ENCODE measurements at regions not wholly inside any gene's neighbourhood (a gene's known extent, or its start where the extent isn't known, plus 50 kb on each side); places are given as distances from the start of the nearest gene placed in this dataset.

DNA sequence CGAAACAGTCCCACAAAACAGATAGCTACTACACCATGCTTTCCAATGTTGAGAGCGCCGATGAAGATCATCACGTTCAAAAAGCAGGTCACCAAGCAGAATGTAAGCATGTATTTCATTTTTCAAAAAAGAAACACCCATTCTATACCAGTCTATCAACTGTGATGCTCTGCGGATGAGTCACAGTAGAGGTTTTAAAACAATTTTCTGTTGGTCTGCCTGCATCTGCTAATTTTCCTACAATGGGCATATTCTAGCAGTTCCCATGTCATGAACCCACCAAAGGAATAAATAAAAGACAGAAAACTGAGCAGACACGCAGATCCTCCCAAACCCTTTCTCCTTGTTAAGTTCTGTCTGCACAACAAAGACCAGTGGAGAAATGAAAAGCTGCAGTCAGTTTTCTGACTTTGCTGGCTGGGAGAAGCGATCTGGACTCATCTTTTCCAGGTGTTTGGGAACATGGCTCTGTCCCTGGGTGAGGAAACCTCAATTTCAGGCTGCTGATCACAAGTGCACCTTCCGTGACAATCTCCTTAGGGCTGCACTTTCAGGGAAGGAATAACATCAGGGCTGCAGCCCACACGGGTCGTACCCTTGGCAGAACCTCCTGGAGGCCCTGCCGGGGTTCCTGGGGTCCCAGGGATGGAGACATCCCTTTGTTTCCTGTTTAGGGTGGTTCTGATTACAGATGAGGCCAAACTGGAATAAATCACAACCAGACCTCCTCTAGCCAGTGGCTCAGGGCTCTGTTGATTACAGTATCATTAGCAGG is 200.1 kb downstream of the BMP7 start:
- no peak for DNase-seq

DNA sequence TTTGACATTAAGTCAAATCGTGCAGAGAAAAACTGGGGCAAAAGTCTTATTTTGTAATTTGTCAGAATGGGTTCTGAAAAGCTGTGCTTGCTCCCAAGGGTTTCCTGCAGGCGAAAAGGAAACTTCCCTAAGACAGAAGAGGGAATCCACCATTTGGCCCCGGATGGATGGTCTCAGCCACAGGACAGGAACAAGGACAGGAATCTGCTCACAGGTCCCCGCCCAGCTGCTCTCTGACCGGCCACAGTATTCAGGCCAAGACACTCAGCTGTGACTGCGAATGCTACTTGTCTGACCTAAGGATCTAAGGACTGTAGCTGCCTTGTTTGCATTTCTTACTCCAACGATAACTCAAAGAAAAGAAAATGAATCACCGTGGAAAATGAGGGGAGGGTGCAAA is 197.0 kb downstream of the BMP7 start:
- no peak for DNase-seq

DNA sequence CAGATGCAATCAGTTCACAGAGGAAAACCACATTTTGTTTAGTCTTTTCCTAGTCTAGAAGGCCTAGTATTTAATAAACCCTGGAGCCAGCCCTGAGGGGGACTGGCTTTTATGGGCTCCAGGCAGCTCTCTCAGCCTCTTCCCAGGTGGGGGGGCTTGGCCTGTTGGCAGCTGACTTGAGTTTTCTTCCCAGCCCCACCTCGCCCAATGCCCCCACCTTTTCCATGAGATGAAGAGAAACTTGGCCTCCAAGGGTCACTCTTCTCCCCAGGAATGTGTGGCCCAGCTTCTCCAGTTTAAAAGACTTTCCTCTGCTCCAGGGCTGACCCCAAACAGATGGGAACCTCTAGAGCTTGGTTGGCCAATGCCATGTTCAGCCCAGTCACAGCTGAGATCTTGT is 196.1 kb downstream of the BMP7 start:
- DNase-seq, result no peak

DNA sequence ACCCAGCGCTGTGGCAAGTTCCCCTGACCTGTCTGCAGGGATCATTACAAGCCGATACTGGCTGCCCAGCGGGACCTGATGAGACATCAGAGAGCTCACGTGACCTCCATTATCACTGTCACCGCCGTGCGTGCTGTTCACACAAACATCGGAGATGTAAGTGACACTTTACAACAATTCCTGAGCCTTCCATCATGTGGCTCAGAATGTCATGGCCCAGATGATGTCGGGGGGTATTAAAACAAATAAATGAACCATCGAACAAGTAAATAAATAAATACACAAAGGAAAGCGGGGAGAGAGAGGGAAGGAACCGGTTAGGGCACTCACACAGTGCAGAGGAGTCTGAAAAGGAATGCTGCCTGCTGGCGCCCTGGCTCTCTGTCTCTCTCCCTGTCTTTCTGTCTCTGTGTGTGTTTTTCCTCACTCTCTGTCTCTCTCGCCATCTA is 195.1 kb downstream of the BMP7 start:
- DNase-seq, result no peak

DNA sequence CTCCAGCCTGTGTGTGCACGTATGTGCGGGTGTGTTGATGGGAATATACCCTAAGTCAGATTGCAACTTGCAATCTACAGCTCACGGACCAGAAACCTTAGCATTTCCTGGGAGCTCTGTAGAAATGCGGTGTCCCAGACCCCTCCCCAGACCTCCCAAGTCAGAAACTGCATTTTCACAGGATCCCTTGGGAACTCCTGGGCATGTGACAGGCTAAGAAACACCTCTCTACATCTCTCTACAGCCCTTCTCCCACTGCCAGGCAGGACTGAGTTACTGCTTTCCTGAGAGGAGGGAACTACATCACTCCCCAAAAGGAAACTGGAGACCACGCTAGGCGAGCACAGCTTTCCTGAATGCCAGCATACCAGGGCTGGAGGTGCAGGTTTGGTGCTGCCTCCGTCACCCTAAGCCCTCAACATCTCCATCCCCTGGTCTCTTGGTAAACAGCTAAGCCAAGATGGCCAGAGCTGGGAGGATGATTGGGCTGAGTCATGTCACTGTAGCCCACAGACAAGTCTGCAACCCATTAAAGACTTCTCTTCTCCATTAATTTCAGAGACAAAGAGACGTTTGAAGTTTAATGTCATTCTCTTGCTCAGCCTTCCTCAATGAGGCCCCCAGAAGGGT is 194.4 kb downstream of the BMP7 start:
- no peak for DNase-seq

DNA sequence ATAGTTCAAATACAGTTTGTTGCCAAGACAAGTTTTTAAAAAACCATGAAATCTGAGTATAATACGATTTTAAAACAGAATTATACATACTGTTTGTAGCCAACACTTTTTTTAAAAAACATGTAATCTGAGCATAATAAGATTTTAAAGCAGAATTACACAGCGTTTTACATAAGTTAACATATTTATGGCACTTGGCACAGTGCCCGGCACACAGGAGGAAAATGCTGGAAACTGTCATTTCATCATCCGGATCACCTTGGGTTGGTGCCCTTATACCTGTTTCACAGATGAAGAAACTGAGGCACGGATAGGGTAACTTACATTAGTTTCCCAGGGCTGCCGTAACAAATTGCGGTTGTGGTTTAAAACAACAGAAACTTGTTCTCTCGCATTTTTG is 193.0 kb downstream of the BMP7 start:
- no peak for DNase-seq

DNA sequence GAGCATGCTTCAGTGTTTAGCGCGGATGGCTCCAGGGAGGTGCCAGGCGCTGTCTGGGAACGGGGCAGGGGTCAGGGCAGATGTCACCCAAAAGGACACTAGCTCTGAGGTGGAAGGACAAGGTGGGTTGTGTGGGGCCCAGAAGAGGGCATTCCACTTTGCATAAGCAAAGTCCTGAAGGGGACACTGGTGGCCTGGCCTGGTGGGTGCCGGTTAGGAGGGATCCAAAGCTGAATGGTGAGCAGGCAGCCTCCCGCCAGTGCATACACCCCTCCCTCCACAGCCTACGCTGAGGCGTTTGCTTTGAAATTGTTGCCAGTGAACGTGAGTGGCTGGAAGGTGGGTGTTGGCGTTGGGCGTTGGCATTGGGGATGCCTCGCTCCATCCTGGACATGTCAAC is 192.1 kb downstream of the BMP7 start:
- no peak for DNase-seq

DNA sequence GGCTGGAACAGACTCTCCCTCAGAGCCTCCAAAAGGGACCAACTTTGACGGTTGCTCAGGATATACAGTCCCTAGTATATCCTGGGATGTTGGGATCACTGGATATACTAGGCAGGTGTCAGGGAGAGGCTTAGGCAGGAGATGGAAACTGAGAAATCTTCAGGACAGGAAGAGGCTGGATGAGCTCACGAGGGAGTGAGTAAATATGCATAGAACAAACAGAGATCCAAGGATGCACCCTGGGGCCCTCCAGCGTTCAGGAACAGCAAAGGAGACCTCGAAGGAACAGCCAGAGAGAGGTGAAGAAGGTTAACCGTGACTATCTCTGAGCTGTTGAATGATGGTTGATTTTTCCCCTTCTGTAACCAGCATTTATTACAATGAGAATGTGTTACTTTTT is 191.3 kb downstream of the BMP7 start:
- DNase-seq, result no peak

DNA sequence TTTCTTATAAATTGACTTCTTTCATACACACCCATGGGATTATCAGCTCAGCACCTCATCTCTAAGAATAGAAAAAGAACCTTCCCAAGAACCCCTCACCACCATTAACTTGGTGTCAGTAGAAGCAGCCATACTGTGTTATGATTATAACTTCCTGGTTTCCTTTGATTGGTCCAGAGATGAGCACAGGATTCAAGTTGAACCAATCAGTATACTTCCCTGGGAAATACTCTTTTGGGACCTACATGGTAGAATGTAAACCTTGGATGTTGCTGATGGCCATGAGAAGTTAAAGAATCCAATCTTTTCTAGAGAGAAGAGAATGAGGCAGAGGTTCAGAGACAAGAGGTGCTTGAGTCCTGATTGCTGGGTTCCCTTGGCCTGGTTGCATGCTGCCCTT is 190.8 kb downstream of the BMP7 start:
- no peak for DNase-seq

DNA sequence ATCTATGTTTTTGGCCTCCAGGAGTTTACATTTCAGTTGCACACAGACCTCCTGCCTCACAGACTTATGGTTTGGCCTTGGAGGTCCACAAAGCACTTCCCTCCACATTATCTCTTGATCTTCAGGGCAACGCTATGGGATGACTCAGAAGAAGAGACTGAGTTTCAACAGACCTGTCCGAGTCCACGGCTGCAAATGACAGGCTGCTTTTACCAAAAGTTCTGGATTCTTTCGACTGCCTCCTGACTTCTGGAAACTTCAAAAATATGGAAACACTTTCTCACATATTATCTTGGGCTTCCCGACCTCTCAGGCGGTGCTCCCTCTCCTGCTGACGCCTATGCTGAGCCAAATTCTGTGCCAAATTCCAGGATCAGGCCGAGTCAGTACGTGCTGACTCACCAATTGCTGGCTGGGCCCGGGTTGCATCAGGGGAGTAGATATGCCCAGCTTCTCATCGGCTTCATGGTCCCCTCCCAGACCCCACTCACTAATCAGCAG is 190.2 kb downstream of the BMP7 start:
- no peak for DNase-seq

DNA sequence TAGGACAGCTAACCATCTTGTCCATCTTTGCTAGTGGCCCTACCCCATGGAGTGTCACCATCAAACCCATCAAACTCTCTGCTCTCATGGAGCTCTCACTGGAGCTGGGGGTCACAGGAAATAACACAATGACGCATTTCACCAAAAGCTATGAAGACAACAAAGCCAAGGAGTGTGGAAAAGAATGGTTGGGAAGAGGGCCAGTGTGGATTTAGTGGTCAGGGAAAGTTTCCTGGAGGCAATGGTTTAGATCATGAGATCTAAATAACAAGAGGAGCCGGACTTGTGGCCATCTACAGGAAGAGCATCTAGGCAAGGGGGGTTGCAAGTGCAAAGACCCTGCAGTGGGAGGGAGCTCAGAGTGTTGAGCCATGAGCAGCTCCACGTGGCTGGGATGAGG is 189.5 kb downstream of the BMP7 start:
- DNase-seq, result no peak

DNA sequence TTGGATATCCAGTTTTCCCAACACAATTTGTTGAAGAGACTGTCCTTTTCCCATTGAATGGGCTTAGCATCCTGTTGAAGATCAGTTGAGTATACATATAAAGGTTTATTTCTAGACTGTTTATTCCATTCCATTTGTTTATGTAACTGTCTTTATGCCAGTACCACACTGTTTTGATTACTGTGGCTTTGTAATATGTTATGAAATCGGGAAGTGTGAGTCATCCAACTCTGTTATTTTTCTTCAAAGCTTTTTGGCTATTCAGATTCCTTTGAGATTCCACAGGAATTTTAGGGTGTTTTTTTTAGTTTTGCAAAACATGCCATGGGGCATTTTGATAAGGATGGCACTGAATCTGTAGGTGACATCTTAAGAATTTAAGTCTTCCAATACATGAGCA is 188.3 kb downstream of the BMP7 start:
- DNase-seq, result no peak

DNA sequence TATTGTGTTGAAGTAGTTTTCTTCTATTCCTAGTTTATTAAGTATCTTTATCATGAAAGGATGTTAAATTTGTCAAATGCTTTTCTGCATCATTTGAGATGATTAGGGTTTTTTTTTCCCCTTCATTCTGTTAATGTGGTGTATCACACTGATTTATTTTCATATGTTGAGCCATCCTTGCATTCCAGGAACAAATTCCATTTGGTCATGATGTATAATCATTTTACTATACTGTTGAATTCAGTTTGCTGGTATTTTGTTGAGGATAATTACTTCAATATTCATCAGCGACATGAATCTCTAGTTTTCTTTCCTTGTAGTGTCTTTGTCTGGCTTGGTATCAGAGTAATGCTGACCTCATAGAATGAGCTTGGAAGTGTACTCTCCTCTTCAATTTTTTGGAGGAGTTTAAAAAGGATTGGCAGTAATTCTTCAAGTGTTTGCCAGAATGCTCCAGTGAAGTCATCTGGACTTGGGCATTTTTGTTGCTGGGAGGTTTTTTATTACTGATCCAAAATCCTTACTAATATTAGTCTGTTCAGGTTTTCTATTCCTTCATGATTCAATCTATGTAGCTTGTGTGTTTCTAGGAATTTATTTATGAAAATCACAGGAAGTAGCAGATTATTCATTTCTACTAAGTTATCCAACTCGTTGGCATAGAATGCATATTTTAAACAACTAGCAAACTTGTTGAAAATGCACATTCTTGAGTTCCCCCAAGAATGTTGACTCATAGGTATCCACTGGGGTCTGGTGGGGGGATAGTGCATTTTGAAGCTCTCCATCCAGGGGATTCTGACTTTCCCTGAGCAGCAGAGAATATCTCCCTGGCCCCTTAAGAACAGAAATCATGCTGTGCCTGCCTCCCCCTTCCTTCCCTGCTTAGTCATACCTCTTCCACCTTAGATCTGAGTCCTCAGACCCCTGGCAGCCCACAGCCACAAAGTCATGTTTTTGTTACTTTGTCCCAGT is 187.1 kb downstream of the BMP7 start:
- DNase-seq, result no peak

DNA sequence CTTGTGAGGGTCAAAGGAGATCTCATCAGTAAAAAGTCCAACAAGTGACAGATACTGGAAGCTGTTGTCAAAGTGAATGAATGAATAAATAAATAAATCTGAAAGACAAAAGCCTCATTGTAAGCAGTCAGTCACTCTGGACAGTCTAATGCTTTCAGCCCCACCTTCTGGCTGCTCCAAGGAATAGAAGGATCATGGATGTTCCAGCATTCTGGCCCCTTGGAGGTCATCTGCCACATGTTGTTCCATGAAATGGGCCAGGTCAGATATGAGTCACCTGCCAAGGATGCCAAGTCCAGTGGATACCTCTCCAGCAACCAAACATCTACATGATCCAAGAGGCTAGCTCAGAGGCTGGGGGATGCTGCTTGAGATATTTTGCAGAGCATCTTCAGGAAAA is 185.6 kb downstream of the BMP7 start:
- no peak for DNase-seq

DNA sequence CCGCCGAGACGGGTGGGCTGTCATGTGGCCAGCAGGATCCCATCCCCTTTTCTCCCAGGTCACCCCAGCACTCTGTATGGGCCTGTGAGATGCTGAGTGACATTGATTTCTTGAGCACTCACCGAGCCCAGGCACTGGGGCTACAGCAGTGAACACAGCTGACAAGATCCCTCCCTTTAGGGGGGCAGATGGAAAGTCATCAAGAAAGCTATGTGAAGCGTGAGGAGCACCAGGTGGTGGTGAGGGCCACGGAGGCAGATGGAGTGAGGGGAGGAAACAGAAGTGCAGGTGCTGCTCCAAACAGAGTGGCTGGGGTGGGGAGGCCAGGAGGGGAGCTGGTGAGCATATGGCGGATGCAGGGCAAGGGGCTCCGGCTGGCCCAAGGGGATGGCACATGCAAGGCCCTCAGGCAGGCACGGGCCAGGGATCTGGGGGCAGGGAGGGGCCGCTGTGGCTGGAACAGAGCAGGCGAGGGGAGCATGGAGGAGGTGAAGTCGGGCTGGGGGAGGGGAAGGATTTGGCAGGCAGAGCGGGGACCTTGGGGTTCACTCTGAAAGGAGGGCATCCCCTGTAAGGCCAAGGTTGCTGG is 184.0 kb downstream of the BMP7 start:
- DNase-seq, result no peak

DNA sequence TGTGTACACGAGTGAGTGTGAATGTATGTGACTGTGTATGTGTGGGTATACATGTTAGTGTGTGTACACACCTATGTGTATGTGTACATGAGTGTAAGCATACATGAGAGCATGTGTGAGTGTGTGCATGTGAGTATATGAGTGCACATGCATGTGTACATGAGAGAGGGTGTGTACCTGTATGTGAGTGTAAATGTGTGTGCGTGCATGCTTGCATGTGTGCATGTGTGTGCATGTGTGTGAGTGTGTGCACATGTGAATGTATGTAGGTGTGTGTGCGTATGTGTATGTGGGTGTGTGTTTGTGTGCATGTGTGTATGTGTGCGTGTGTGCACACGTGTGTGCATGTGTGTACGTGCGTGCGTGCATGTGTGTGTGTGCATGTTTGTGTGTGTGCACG is 183.4 kb downstream of the BMP7 start:
- DNase-seq, result no peak

DNA sequence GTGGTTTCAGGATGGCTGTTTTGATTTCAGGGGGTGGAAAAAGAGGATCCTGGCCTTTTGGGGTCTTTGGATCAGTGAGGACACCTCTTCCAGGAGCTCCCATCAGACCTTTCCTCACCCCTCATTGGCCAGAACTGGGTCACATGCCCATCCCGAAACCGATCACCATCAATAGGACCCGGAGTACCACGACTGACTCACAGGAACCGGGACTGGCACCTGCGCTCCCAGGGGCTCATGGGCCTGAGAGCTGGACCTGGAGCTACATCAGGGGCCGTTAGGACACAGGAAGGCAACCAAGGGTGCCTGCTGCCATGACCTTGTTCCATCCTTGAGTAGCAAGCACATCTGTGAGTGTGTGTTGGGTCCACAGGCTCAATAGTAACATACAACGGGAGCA is 180.4 kb downstream of the BMP7 start:
- DNase-seq, result no peak

DNA sequence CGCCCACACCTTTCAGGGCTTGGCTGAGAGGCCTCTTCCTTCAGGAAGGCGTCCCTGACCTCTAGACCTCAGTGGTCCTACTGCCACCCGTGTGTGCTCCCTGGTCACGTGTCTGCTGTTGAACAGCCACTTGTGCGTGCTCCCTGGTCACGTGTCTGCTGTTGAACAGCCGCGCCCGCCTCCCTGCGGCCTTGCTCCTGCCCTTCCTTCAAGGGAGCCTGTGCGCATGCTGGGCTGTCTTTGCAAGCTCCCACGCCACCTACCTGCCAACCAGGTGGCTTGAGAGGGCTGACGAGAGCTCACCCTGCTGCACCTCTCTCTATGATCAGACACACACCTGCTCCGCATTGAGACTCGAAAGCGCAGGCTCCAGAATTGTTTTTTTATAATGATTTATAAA is 179.3 kb downstream of the BMP7 start:
- no peak for DNase-seq

DNA sequence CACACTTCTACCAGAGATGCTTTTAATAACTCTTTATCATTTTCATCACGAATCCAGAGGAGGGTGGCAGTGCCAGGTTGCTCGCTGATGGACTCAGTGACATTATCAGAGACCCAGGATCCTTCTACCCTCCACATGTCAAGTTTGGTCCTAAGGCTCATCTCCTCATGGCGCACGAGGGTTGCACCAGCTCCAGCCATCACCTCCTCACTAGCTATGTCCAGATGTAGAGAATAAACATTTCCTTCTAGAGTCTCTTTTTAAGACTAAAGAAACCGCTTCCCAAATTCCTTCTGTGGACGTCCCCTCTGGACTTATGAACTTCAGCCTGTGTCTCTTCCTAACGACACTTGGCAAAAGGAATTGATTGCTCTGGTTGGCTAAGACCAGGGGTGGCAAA is 178.7 kb downstream of the BMP7 start:
- DNase-seq, result no peak

DNA sequence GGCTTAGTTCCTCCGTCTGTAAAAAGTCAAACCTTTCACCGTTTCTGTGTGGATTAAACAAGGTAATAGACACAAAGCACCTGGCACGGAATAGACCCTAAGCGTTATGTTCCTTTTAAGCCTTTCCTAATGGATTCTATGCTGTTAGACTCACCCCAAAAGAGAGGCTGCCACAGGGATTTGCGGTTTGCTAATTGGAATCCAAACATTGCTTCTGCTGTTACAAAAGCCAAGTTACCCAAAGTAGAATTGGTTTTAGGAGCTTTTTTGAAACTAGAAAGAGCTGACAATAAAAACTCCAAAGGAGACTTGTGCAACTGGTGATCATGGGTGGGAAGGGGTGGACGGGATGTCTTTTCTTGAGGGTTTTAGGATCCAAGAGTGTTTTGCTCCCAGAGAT is 178.0 kb downstream of the BMP7 start:
- no peak for DNase-seq

DNA sequence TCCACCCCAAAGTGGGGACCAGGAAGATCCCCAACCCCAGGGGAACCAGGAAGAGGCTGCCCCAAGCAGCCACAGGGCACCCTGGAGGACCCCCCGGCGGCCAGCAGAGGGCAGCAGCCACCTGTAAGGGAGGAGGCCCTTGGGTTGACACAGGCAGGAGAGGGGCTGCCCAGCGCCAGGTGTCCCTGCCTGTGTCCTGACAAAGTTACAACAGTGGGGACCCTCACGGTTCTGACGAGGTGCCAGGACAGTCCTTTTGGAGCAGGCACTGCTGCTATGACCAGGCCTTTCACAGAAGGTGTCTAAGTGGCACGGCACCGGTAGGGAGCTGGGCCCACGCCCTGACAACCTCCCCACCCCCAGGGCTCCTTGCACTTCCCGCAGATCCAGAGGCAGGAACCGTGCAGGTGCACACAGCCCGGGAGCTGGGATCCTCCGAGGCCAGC is 176.7 kb downstream of the BMP7 start:
- peak; percentile 0 for DNase-seq

DNA sequence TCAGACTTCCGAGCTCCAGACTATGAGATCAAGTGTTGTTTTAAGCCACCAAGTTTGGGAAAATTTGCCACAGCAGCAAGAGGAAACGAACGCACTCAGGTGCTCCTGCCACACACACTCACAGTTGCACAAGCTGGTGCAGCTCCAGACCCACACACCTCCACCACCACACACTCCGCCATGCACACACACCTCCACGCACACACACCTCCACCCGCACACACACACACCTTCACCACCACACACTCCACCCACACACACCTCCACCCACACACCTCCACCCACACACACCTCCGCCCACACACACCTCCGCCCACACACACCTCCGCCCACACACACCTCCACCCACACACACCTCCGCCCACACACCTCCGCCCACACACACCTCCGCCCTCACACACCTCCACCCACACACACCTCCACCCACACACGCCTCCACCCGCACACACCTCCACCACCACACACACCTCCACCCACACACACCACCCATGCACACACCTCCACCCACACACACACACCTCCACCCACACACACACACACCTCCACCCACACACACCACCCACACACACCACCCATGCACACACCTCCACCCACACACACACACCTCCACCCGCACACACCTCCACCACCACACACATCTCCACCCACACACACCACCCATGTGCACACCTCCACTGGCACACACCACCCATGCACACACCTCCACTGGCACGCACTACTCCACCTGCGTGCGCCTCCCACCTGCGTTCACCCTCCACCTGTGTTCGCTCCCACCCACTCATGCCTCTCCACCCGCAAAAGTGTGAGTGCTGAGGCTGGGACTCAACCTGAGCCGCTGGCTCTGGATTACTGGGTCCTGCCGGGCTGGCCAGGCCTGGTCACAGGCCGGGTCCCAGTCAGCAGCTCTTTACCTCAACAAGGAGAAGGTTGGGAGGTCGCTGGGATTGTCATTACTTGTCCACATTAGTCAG is 175.6 kb downstream of the BMP7 start:
- no peak for DNase-seq

All from NCI-H510A treated with DMSO at 0.1 percent for 48 hours (cell line).